Psoas muscle (tissue), 7 donors: ENCODE measurements at regions not wholly inside any gene's neighbourhood (a gene's known extent, or its start where the extent isn't known, plus 50 kb on each side); places are given as distances from the start of the nearest gene placed in this dataset.

ENCODE experiments used
- ATAC-seq, 4 donors: fragments of 200-7000 bp; cut with Tn5 transposase; one replicate each; pipeline ENCODE4 v1.9.1; 2020; ENCODE audit warnings: moderate library complexity in 3 of 4, mild to moderate bottlenecking in 2 of 4
- DNase-seq, 2 donors: peaks; one replicate each; pipeline ENCODE4 v3.0.0-alpha.2; 2020
- H3K27ac ChIP-seq: fragments of 200-600 bp; one replicate; pipeline ENCODE4 v1.8.0; 2022
- H3K27me3 ChIP-seq, 3 donors: fragments of 200-600 bp in 1 of 3; one replicate each; pipeline versions ENCODE4 v1.6.1 to v1.8.0; 2013 to 2022; ENCODE audit warnings: low read length in 2 of 3, mild to moderate bottlenecking in 2 of 3, moderate library complexity in 1 of 3; ENCODE audit not compliant: insufficient read depth in 3 of 3
- H3K36me3 ChIP-seq, 2 donors: fragments of 200-600 bp in 1 of 2; one replicate each; pipeline versions ENCODE4 v1.6.1 to v1.8.0; 2013 to 2022; ENCODE audit warnings: low read depth in 1 of 2, mild to moderate bottlenecking in 1 of 2, moderate library complexity in 1 of 2; ENCODE audit not compliant: insufficient read depth in 1 of 2
- H3K4me1 ChIP-seq: fragments of 200-600 bp; one replicate; pipeline ENCODE4 v1.8.0; 2022
- H3K4me3 ChIP-seq: fragments of 200-600 bp; one replicate; pipeline ENCODE4 v1.8.0; 2022; ENCODE audit warnings: mild to moderate bottlenecking
- H3K9me3 ChIP-seq: fragments of 200-600 bp; one replicate; pipeline ENCODE4 v1.8.0; 2022
- WGBS, 3 donors: extraction: QIAGEN DNeasy Blood & Tissue Kit; methylation state at CpG; one replicate each; pipeline versions ENCODE4 v1.1.6 to v1.1.7; 2013; 5-methylcytosine and 5-hydroxymethylcytosine counted together
- intact Hi-C, 2 donors: fragments of 100-400 bp; cut with DNase I; formaldehyde crosslinking; loops; one replicate each; pipeline versions ENCODE4 v1.11.0 to v1.14.2; 2022
- TF ChIP-seq, protein P1 (sequence below): fragments of 200-600 bp; IDR thresholded peaks from one replicate; pipeline ENCODE4 v1.8.0; 2022; ENCODE audit warnings: antibody characterized with exemption
- donor health status: healthy with polysubstance abuse.
- donor health status: DM: no; HTN: no; CAD: no; lungs with moderate emphysema.
- donor health status: Bipolar disorder and iron deficiency.
- donor health status: healthy.
- donor health status: DM: yes; HTN: yes; CAD: no.
- donor health status: DM: no; HTN: no; CAD: no.
- donor health status: DM: yes; HTN: yes; CAD: no.

DNA sequence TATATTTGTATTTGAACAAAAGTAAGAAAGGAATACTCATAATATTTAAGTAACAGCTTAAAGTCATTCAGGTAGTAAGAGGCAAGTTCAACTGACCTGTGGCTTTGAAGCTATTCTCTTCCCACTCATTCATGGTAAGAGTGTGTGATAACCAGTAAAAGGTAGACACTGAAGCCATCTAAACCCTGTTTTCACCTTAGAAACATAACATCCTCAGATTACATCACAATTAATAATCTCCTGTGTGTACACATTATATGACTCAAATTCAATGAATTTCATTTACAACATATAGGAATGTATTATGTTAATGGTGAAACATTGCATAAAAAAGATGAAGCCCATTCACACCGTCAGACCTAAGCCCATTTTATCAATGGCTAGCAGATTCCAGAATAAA is 364.8 kb upstream of the SNX7 start:
- Histone ChIP-seq H3K4me1 (no peaks in the 10 kb centered on the region), H3K27ac (no peak overlapping the region), H3K4me3 (no peak overlapping the region), H3K27me3 (no peaks in the 10 kb centered on the region), H3K9me3 (no peaks in the 10 kb centered on the region), H3K36me3 (no peaks in the 10 kb centered on the region)
- 80 to 95% (median 86%) methylated on average over 1 of the region's 1 CpG for WGBS, 3 donors
- ATAC-seq (no peak), DNase-seq (no peak)
- TF ChIP-seq, protein P1, sequence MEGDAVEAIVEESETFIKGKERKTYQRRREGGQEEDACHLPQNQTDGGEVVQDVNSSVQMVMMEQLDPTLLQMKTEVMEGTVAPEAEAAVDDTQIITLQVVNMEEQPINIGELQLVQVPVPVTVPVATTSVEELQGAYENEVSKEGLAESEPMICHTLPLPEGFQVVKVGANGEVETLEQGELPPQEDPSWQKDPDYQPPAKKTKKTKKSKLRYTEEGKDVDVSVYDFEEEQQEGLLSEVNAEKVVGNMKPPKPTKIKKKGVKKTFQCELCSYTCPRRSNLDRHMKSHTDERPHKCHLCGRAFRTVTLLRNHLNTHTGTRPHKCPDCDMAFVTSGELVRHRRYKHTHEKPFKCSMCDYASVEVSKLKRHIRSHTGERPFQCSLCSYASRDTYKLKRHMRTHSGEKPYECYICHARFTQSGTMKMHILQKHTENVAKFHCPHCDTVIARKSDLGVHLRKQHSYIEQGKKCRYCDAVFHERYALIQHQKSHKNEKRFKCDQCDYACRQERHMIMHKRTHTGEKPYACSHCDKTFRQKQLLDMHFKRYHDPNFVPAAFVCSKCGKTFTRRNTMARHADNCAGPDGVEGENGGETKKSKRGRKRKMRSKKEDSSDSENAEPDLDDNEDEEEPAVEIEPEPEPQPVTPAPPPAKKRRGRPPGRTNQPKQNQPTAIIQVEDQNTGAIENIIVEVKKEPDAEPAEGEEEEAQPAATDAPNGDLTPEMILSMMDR = no peak
- intact Hi-C loops = no loop called here

DNA sequence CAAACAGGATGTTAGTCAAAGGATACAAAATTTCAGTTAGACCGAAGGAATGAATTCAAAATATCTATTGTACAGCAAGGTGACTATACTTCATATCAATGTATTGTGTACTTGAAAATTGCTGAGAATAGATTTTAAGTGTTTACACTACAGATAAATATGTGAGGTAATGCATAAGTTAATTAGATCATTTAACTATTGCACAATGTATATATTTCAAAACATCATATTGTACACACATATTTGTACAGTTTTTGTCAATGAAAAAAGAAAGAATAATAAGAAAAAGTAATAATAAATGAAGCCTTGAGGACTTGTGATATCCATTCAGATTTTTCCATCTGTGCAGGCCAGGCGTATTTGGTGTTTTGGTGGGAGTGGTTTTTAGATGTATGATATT is 367.4 kb upstream of the SNX7 start:
- TF ChIP-seq, protein P1 = no peak
- DNase-seq (no peak), ATAC-seq (no peak)
- no peaks in the 10 kb centered on the region for H3K4me1 ChIP-seq
- intact Hi-C loops = no loop called here
- no peaks in the 10 kb centered on the region for H3K27me3 ChIP-seq
- no peak overlapping the region for H3K4me3 ChIP-seq
- 77 to 96% (median 93%) methylated on average over 2 of the region's 2 CpGs for WGBS, 3 donors
- no peaks in the 10 kb centered on the region for H3K9me3 ChIP-seq
- no peaks in the 10 kb centered on the region for H3K36me3 ChIP-seq
- H3K27ac ChIP-seq = no peak overlapping the region

DNA sequence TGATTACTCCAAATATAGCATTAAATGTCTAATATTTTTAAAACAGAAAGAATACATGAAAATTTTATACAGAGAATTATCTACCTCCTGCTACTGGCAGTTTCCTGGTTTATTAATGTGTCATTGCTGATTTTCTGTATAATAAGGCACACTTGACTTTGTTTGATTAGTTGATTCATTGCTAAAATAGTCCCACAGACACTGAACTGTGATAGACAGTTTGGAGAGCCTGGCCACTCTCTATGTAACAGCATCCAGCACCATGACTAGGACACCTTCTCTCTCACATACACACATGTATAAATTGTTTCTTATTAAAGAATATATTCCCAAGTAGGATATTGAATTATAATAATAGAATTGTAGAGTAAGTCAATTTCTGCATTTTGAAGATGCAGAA is 368.5 kb upstream of the SNX7 start:
- no peaks in the 10 kb centered on the region for H3K27me3 ChIP-seq
- DNase-seq (no peak), ATAC-seq (no peak)
- TF ChIP-seq, protein P1 = no peak
- H3K27ac ChIP-seq = no peak overlapping the region
- intact Hi-C loops = no loop called here
- no peak overlapping the region for H3K4me3 ChIP-seq
- H3K36me3 ChIP-seq = no peaks in the 10 kb centered on the region
- no peaks in the 10 kb centered on the region for H3K9me3 ChIP-seq
- no peaks in the 10 kb centered on the region for H3K4me1 ChIP-seq

DNA sequence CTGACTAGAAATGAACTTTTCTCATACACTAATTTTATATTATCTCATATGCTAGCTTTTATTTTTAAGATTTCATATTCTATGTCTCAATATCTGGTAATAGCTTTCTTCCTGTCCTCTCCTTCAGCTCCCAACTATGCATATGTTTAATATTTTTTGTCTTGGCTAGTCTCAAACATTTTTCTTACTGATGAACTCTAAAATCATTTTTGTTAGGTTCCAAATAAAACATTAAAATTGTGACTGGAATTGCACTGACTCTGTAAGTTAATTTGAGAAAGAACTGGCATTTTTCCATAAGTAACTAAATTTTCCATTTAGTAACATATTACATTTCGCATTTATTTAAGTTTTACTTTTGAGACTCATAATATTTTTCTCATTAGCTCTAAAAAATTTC is 368.5 kb upstream of the DPYD start:
- Histone ChIP-seq H3K27ac (no peak overlapping the region), H3K27me3 (no peaks in the 10 kb centered on the region), H3K9me3 (no peaks in the 10 kb centered on the region), H3K36me3 (no peaks in the 10 kb centered on the region), H3K4me1 (no peaks in the 10 kb centered on the region), H3K4me3 (no peak overlapping the region)
- intact Hi-C loops = no loop called here
- TF ChIP-seq, protein P1 = no peak
- no peak for DNase-seq
- ATAC-seq = no peak
- 81 to 89% (median 82%) methylated on average over 1 of the region's 1 CpG for WGBS, 3 donors

DNA sequence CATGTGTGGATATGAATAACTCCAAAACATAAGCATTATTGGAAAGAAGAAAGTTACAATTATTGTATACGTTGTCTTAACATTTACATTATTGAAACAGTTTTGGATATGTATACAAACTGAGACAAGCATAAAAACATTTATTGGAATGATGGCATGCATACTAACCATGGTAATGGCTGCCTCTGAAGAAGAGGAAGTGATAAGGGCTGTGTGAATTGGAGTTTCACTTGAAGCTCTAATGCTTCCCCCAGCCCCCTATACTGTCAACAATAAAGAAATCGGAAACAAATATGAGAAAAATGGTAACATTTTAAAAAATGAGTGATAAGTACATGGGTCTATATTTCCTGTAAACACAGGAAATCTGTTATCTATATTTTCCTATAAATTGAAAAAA is 367.7 kb upstream of the DPYD start:
- intact Hi-C loops = no loop called here

More for the DNA sequence above, 367.7 kb upstream of the DPYD start:
- H3K27me3 ChIP-seq = no peaks in the 10 kb centered on the region
- H3K36me3 ChIP-seq = no peaks in the 10 kb centered on the region
- H3K4me1 ChIP-seq = no peaks in the 10 kb centered on the region
- 90 to 93% (median 91%) methylated on average over 2 of the region's 2 CpGs for WGBS, 3 donors
- no peaks in the 10 kb centered on the region for H3K9me3 ChIP-seq
- H3K4me3 ChIP-seq = no peak overlapping the region
- DNase-seq (no peak), ATAC-seq (no peak)
- TF ChIP-seq, protein P1 = no peak
- no peak overlapping the region for H3K27ac ChIP-seq
